Neural crest cell (in vitro differentiated cells): ENCODE measurements at regions not wholly inside any gene's neighbourhood (a gene's known extent, or its start where the extent isn't known, plus 50 kb on each side); places are given as distances from the start of the nearest gene placed in this dataset.

Experiments
- DNase-seq: peaks from one replicate; pipeline ENCODE4 v3.0.0; 2021; ENCODE audit warnings: low read depth, mixed read lengths, low spot score
- H3K27ac Mint-ChIP-seq: one replicate; pipeline ENCODE4 v1.8.0; 2021; ENCODE audit warnings: mild to moderate bottlenecking, mixed read lengths; ENCODE audit not compliant: unreplicated experiment
- H3K27me3 Mint-ChIP-seq: 2 replicates; pipeline ENCODE4 v1.8.0; 2021; ENCODE audit warnings: low read depth, mild to moderate bottlenecking, mixed read lengths
- H3K36me3 Mint-ChIP-seq: 2 replicates; pipeline ENCODE4 v1.8.0; 2021; ENCODE audit warnings: low read depth, mild to moderate bottlenecking, mixed read lengths
- H3K4me1 Mint-ChIP-seq: 2 replicates; pipeline ENCODE4 v1.8.0; 2021; ENCODE audit warnings: mixed read lengths
- H3K4me3 Mint-ChIP-seq: one replicate; pipeline ENCODE4 v1.8.0; 2021; ENCODE audit warnings: mild to moderate bottlenecking, mixed read lengths
- H3K9me3 Mint-ChIP-seq: 2 replicates; pipeline ENCODE4 v1.8.0; 2021; ENCODE audit warnings: mixed read lengths
- TF ChIP-seq, protein P1 (sequence below): fragments of 200-600 bp; sonication (generic); conservative IDR thresholded peaks from 2 replicates; pipeline ENCODE4 v1.5.0; 2021; ENCODE audit warnings: antibody characterized with exemption, mild to moderate bottlenecking

DNA sequence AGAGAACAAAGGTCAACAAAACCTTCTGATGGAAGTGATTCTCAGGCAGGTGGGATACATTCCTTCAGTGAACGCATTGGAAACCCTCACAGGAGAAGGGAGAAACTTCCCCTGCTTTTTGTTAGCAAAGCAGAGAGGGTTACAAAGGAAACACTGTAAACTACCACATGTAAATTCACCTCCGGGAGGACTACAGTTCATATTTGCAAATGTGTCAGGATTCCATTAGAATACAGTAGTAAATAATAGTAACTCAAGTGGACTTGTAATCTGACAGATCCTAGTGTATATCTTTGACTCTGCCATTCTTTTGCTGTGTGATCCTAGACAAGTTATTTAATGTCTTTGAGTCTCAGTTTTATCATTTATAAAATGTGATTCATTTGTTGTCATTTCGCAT is 504.3 kb upstream of the NRP1 start:
- TF ChIP-seq, protein P1, sequence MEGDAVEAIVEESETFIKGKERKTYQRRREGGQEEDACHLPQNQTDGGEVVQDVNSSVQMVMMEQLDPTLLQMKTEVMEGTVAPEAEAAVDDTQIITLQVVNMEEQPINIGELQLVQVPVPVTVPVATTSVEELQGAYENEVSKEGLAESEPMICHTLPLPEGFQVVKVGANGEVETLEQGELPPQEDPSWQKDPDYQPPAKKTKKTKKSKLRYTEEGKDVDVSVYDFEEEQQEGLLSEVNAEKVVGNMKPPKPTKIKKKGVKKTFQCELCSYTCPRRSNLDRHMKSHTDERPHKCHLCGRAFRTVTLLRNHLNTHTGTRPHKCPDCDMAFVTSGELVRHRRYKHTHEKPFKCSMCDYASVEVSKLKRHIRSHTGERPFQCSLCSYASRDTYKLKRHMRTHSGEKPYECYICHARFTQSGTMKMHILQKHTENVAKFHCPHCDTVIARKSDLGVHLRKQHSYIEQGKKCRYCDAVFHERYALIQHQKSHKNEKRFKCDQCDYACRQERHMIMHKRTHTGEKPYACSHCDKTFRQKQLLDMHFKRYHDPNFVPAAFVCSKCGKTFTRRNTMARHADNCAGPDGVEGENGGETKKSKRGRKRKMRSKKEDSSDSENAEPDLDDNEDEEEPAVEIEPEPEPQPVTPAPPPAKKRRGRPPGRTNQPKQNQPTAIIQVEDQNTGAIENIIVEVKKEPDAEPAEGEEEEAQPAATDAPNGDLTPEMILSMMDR, result no peak
- no peak overlapping the region for H3K27ac Mint-ChIP-seq
- peaks cover 10% of the 10 kb centered on the region for H3K9me3 Mint-ChIP-seq
- peaks cover 5% of the 10 kb centered on the region for H3K36me3 Mint-ChIP-seq
- peaks cover 9% of the 10 kb centered on the region for H3K4me1 Mint-ChIP-seq
- no peaks in the 10 kb centered on the region for H3K27me3 Mint-ChIP-seq
- H3K4me3 Mint-ChIP-seq, result no peak overlapping the region
- no peak for DNase-seq

- no peak for DNase-seq
- H3K27me3 Mint-ChIP-seq, result no peaks in the 10 kb centered on the region
- H3K4me3 Mint-ChIP-seq, result no peak overlapping the region
- H3K36me3 Mint-ChIP-seq, result no peaks in the 10 kb centered on the region
- TF ChIP-seq, protein P1, result no peak
- no peak overlapping the region for H3K27ac Mint-ChIP-seq
- peaks cover 16% of the 10 kb centered on the region for H3K4me1 Mint-ChIP-seq
- H3K9me3 Mint-ChIP-seq, result peaks cover 2% of the 10 kb centered on the region
Measured at GRCh38 chr10:33837736-33838135, 503.3 kb upstream of the NRP1 start.

GRCh38 chr10:33835556-33835955 is 501.1 kb upstream of the NRP1 start:
- H3K27me3 Mint-ChIP-seq, result no peaks in the 10 kb centered on the region
- no peaks in the 10 kb centered on the region for H3K36me3 Mint-ChIP-seq
- H3K4me1 Mint-ChIP-seq, result peaks cover 35% of the 10 kb centered on the region
- peaks cover 2% of the 10 kb centered on the region for H3K9me3 Mint-ChIP-seq
- DNase-seq, result no peak
- TF ChIP-seq, protein P1, result no peak
- no peak overlapping the region for H3K4me3 Mint-ChIP-seq
- H3K27ac Mint-ChIP-seq, result peak overlapping the region; percentile 24

DNA sequence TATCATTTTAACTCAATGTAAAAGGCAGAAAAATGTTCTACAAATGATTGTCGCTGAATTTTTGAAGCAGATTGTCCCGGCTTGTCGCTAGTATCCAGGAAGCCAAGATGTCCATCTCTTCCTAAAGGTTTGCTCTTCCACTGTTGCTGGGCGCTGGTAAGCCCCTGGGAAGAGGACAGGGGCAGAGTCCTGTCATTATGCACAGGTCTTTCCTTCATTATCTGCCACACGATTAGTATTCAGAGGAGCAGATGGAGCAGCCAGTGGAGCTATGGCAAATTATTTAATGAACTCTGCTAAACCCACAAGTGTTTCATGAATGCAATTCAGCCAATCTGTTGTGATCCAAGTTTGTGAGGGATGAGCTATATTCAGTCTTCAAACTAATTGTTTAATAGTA is 499.1 kb upstream of the NRP1 start:
- Mint-ChIP-seq H3K27ac (no peak overlapping the region), H3K9me3 (no peaks in the 10 kb centered on the region), H3K36me3 (no peaks in the 10 kb centered on the region), H3K4me1 (peaks cover 36% of the 10 kb centered on the region), H3K27me3 (no peaks in the 10 kb centered on the region), H3K4me3 (no peak overlapping the region)
- DNase-seq, result no peak
- TF ChIP-seq, protein P1, result no peak

GRCh38 chr10:33832124-33832787 is 497.8 kb upstream of the NRP1 start:
- TF ChIP-seq, protein P1, result no peak
- H3K36me3 Mint-ChIP-seq, result no peaks in the 10 kb centered on the region
- peaks cover 6% of the 10 kb centered on the region for H3K9me3 Mint-ChIP-seq
- H3K4me3 Mint-ChIP-seq, result peak overlapping the region; percentile 1
- H3K27ac Mint-ChIP-seq, result peak overlapping the region; percentile 76
- no peak for DNase-seq
- peaks cover 36% of the 10 kb centered on the region for H3K4me1 Mint-ChIP-seq
- H3K27me3 Mint-ChIP-seq, result no peaks in the 10 kb centered on the region
